AG09319 (cell line): ENCODE measurements at regions not wholly inside any gene's neighbourhood (a gene's known extent, or its start where the extent isn't known, plus 50 kb on each side); places are given as distances from the start of the nearest gene placed in this dataset.

Experiments used
- DNase-seq: peaks from one replicate; pipeline ENCODE4 v3.0.0-alpha.2; 2010; ENCODE audit warnings: low read depth; ENCODE audit errors: extremely low read depth
- CTCF ChIP-seq: IDR thresholded peaks from 2 replicates; pipeline ENCODE4 v1.5.1; 2011; ENCODE audit warnings: low read depth, mild to moderate bottlenecking, inconsistent platforms, low read length, moderate library complexity

GRCh38 chr14:87566991-87567390 is 426.0 kb downstream of the GALC start:
- DNase-seq, result no peak
- no peak for TF ChIP-seq CTCF

- no peak for DNase-seq
These were observed 445.4 kb downstream of the GALC start for GRCh38 chr14:87547536-87547935.

GRCh38 chr14:87542288-87542687 is 450.7 kb downstream of the GALC start:
- DNase-seq, result no peak
- no peak for TF ChIP-seq CTCF

More at GRCh38 chr14:87547536-87547935, 445.4 kb downstream of the GALC start:
- no peak for TF ChIP-seq CTCF

DNA sequence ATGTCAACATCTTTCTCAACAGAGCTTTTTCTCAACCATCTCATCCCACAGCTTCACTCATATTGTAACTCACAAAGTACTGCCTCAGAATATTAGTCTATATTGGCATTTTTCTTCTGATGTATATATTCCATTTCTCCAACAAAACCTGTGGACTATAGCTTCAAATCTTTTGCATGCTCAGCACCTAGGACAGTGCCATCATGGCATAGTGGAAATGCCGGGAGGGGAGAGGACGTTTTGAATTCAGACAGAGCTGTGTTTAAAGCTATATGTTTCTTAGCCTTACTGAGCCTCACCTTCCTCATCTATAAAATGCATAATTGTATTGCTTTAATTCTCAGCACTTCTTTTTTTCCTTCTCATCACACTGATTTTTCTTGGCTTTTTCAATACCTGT is 452.6 kb downstream of the GALC start:
- no peak for DNase-seq
- no peak for TF ChIP-seq CTCF

DNA sequence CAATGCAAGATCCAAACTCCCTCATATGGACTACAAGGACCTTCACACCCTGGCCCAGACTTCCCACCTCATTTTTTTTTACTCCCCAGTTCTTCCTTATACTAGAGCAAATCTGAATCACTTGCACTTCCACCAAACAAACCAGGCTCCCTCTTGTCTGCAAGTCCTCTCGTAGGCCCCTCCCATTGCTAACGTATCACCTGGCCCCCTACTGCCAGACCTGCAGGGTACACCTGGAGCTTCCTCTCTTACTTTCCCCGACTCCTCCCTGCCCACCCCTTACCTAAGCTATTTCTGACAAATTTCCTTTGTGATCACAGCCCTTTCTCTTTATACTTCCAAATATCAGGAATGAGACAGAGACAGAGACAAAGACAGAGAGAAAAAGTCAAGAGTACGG is 463.9 kb downstream of the GALC start:
- no peak for TF ChIP-seq CTCF
- no peak for DNase-seq

DNA sequence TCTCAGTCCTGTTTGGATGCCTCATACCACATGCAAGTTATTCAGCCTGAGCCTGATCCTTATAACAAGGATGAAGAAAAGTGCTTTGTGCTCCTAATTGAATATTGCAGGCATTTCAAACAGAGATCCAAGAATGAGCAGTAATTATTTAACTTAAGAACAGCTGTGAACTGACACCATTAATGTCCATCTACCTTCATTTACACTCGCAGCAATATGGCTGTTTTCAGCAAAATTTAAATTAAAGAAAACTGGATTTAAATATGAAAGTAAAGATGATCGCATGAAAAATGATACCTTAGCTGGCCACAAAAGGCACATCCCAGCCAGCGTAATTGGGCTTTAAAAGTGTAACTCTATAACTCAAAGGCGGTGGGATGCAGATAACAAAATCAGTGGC is 466.3 kb downstream of the GALC start:
- no peak for DNase-seq
- TF ChIP-seq CTCF, result no peak

DNA sequence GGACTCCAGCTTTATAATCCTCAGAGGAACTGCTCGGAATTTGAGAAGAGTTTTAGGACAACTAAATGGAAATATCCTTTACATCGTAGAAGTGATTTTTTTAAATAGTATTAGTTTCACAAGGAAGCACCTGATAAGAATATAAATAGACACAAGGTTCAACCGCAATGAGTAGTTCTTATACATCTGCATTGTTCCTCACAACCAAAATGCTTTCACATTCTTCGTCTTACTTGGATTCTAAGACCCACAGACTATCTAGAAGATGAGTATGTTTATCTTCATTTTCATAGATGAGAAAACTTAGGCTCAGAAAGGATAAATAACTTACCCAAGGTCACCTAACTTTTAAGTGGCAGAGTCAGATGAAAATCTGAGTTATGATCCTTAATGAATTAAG is 469.0 kb downstream of the GALC start:
- no peak for TF ChIP-seq CTCF
- DNase-seq, result no peak

DNA sequence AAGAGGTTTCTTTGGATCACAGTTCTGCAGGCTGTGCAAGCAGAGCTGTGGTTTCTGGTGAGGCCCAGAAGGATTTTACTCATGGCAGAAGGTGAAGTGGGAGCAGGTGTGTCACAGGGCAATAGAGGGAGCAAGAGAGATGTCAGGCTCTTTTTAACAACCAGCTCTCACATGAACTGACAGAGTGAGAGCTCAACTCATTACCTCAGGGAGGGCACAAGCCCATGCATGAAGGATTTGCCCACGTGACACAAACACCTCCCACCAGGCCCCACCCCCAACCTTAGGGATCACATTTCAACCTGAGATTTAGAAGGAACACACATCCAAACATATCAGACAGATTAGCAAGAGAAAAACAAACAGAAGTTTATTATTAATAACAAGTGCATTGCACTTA is 470.4 kb downstream of the GALC start:
- DNase-seq, result no peak
- TF ChIP-seq CTCF, result no peak
